ENCODE measurements at regions not wholly inside any gene's neighbourhood (a gene's known extent, or its start where the extent isn't known, plus 50 kb on each side); places are given as distances from the start of the nearest gene placed in this dataset.

GRCh38 chr9:16121601-16122286 is 568.9 kb downstream of the CCDC171 start:
- TF ChIP-seq POLR2AphosphoS5 (IDR thresholded peaks at IDR 0.05; ENCODE audit: low read depth, low read length) (no peak), YY1 (IDR thresholded peaks at IDR 0.05; ENCODE audit: extremely low read depth, insufficient replicate concordance, low read depth, low read length) (no peak), ZBTB33 (IDR thresholded peaks at IDR 0.05; ENCODE audit: extremely low read depth, insufficient replicate concordance, low read length) (no peak), EZH2phosphoT487 (IDR thresholded peaks at IDR 0.05; ENCODE audit: borderline replicate concordance) (no peak), CTCF (IDR thresholded peaks at IDR 0.05 in 2 of 3, conservative IDR thresholded peaks at IDR 0.05 in 1 of 3; ENCODE audit: borderline replicate concordance in 1 of 3, insufficient read depth in 1 of 3, low read depth in 2 of 3, low read length in 2 of 3) (no peak), SIN3A (IDR thresholded peaks at IDR 0.05; ENCODE audit: low read depth) (no peak)
